ENCODE measurements at regions not wholly inside any gene's neighbourhood (a gene's known extent, or its start where the extent isn't known, plus 50 kb on each side); places are given as distances from the start of the nearest gene placed in this dataset.

GRCh38 chr2:149953627-149954026 lies 366.1 kb upstream of the MMADHC start:
- Histone ChIP-seq H3K36me3 (no peaks in the 10 kb centered on the region), H3K27ac (no peak overlapping the region), H3K4me3 (no peak overlapping the region), H3K4me1 (no peaks in the 10 kb centered on the region), H3K9me3 (no peaks in the 10 kb centered on the region), H3K27me3 (no peaks in the 10 kb centered on the region)
- intact Hi-C loops (cut with DNase I) = no loop called here
- TF ChIP-seq, protein P1, sequence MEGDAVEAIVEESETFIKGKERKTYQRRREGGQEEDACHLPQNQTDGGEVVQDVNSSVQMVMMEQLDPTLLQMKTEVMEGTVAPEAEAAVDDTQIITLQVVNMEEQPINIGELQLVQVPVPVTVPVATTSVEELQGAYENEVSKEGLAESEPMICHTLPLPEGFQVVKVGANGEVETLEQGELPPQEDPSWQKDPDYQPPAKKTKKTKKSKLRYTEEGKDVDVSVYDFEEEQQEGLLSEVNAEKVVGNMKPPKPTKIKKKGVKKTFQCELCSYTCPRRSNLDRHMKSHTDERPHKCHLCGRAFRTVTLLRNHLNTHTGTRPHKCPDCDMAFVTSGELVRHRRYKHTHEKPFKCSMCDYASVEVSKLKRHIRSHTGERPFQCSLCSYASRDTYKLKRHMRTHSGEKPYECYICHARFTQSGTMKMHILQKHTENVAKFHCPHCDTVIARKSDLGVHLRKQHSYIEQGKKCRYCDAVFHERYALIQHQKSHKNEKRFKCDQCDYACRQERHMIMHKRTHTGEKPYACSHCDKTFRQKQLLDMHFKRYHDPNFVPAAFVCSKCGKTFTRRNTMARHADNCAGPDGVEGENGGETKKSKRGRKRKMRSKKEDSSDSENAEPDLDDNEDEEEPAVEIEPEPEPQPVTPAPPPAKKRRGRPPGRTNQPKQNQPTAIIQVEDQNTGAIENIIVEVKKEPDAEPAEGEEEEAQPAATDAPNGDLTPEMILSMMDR (IDR thresholded peaks at IDR 0.05) = no peak
- no peak for TF ChIP-seq POLR2A (IDR thresholded peaks at IDR 0.05)
- no peak for DNase-seq
- WGBS, 2 donors = 67 to 93% methylated on average over 3 of the region's 3 CpGs

DNA sequence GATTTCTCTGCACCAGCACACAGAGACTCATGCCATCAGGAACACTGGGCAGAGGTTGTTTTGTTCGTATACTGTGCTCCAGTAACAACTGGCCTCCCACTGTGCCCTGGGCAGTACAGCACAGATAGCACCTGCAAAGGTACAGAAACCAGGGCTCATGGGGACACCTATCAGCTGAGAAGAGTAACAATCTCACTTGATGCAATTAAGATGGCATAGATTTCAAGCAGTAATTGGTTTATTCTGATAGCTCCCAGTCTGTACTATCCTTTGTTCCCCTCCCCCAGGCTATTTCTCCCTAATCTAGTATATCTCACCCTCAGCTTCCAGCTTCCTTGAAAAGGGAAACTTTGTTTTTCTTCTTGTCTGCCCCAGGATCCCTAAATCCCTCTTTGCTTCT lies 343.9 kb upstream of the MMADHC start:
- Histone ChIP-seq H3K4me3 (no peak overlapping the region), H3K27me3 (no peaks in the 10 kb centered on the region), H3K36me3 (no peaks in the 10 kb centered on the region), H3K27ac (no peak overlapping the region), H3K4me1 (no peaks in the 10 kb centered on the region), H3K9me3 (no peaks in the 10 kb centered on the region)
- intact Hi-C loops (cut with DNase I) = no loop called here
- DNase-seq = no peak
- TF ChIP-seq, protein P1 (IDR thresholded peaks at IDR 0.05) = no peak
- no peak for TF ChIP-seq POLR2A (IDR thresholded peaks at IDR 0.05)
- WGBS, 2 donors = 80 to 100% methylated on average over 1 of the region's 1 CpG

- Histone ChIP-seq H3K36me3 (no peaks in the 10 kb centered on the region), H3K4me1 (no peaks in the 10 kb centered on the region), H3K27me3 (no peaks in the 10 kb centered on the region), H3K9me3 (no peaks in the 10 kb centered on the region), H3K4me3 (no peak overlapping the region), H3K27ac (no peak overlapping the region)
- DNase-seq = no peak
- 17 to 27% methylated on average over 2 of the region's 2 CpGs for WGBS, 2 donors
- intact Hi-C loops (cut with DNase I) = no loop called here
- TF ChIP-seq POLR2A (IDR thresholded peaks at IDR 0.05) = no peak
- TF ChIP-seq, protein P1 (IDR thresholded peaks at IDR 0.05) = no peak
These were observed 340.4 kb upstream of the MMADHC start for GRCh38 chr2:149928011-149928410.

- no peak overlapping the region for H3K27ac ChIP-seq
- no peaks in the 10 kb centered on the region for H3K4me1 ChIP-seq
- no peak for TF ChIP-seq POLR2A (IDR thresholded peaks at IDR 0.05)
- TF ChIP-seq, protein P1 (IDR thresholded peaks at IDR 0.05) = no peak
- 41 to 75% methylated on average over 2 of the region's 2 CpGs for WGBS, 2 donors
- no peaks in the 10 kb centered on the region for H3K36me3 ChIP-seq
- H3K4me3 ChIP-seq = no peak overlapping the region
- DNase-seq = no peak
- no peaks in the 10 kb centered on the region for H3K9me3 ChIP-seq
- intact Hi-C loops (cut with DNase I) = no loop called here
- H3K27me3 ChIP-seq = no peaks in the 10 kb centered on the region
These were observed 338.6 kb upstream of the MMADHC start for GRCh38 chr2:149926149-149926548.

- 51 to 53% methylated on average over 3 of the region's 3 CpGs for WGBS, 2 donors
- H3K4me1 ChIP-seq = no peaks in the 10 kb centered on the region
These were observed 337.1 kb upstream of the MMADHC start for GRCh38 chr2:149924549-149925213.

More at GRCh38 chr2:149924549-149925213, 337.1 kb upstream of the MMADHC start:
- no peak for DNase-seq
- peaks cover 0 to 3% (median 0%) of the 10 kb centered on the region in 3 donors for H3K9me3 ChIP-seq
- H3K4me3 ChIP-seq = no peak overlapping the region
- no peaks in the 10 kb centered on the region for H3K27me3 ChIP-seq
- no peak overlapping the region for H3K27ac ChIP-seq
- intact Hi-C loops (cut with DNase I) = no loop called here
- H3K36me3 ChIP-seq = no peaks in the 10 kb centered on the region
- no peak for TF ChIP-seq POLR2A (IDR thresholded peaks at IDR 0.05)
- TF ChIP-seq, protein P1 (IDR thresholded peaks at IDR 0.05) = no peak

Measured in esophagus squamous epithelium (tissue), 5 donors.